NCI-H460 (cell line): ENCODE measurements at regions not wholly inside any gene's neighbourhood (a gene's known extent, or its start where the extent isn't known, plus 50 kb on each side); places are given as distances from the start of the nearest gene placed in this dataset.
"Not testable (repeated sequence)": the region's sequence is repeated elsewhere in the genome, so short reads cannot be mapped to it uniquely, and the experiment has no call there.

ENCODE experiments used
- DNase-seq: peaks from one replicate; pipeline ENCODE4 v3.0.0-alpha.2; 2016; ENCODE audit warnings: low read depth; ENCODE audit errors: extremely low read depth
- small RNA-seq, 2 experiments: library from RNA; depleted of rRNA; stranded (forward); fragments of <200 nt; gene quantifications; one replicate each; pipeline ENCODE3, GENCODE V24; 2014

GRCh38 chr2:5618271-5618670 is 73.9 kb upstream of the SOX11 start:
- no peak for DNase-seq

DNA sequence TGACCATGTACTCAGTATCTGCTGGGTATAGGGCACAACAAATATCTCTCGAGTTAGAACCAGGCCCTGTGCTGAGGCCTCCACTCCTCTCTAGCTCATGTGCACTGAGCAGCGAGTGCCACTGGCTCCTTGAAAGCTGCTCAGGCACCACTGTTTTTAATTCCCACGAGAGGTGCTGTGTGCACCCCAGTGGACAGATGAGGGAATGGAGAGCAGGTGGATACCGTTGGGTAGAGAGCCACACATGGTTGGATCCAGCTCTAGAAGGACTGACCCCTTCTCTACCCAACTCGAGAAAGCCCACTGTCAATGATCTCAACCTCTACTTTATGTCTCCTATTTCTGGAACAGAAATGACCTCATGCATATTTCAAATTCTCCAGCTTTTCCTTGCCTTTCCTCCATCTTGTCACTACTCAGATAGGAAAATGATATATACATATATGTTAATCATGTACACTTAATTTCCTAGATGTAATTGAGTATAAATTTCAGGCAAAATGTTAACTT is 66.6 kb upstream of the SOX11 start:
- not testable (repeated sequence) for DNase-seq

GRCh38 chr2:5628484-5628883 is 63.7 kb upstream of the SOX11 start:
- DNase-seq: not testable (repeated sequence)

GRCh38 chr2:5629510-5629909 is 62.7 kb upstream of the SOX11 start:
- not testable (repeated sequence) for DNase-seq

DNA sequence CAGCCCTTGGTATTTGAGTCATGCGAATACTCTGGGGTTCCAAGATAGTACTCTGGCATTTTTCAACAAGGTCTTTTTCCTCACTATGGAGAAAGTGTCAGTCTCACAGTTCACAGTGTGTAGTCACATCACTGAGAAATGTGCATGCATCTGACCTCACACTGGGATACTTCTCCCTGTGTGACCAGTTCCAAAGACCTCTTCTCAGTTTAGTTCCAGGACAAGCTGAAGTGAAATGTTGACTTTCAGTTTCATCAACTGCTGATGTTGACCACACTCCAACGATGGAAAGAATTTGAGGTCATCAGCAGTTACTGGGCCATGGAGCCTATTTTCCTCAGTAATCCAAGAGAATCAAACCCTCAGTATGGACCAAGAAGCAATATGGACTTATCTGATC is 55.1 kb upstream of the SOX11 start:
- DNase-seq: not testable (repeated sequence)

Small RNA genes in the stretch of these regions (small RNA-seq; reads per million reads assigned to genes)
- gene RF00322 (0 reads per million in 2 experiments), gene RNU6-649P (0 reads per million in 2 experiments)
